HG03354 (cell line): ENCODE measurements at regions not wholly inside any gene's neighbourhood (a gene's known extent, or its start where the extent isn't known, plus 50 kb on each side); places are given as distances from the start of the nearest gene placed in this dataset.
"Not testable (repeated sequence)": the region's sequence is repeated elsewhere in the genome, so short reads cannot be mapped to it uniquely, and the experiment has no call there.

Experiments
- ATAC-seq: cut with Tn5 transposase; IDR thresholded peaks from one replicate; pipeline ENCODE4 v1.9.1; 2021; ENCODE audit warnings: mild to moderate bottlenecking; ENCODE audit not compliant: unreplicated experiment, poor library complexity, severe bottlenecking

DNA sequence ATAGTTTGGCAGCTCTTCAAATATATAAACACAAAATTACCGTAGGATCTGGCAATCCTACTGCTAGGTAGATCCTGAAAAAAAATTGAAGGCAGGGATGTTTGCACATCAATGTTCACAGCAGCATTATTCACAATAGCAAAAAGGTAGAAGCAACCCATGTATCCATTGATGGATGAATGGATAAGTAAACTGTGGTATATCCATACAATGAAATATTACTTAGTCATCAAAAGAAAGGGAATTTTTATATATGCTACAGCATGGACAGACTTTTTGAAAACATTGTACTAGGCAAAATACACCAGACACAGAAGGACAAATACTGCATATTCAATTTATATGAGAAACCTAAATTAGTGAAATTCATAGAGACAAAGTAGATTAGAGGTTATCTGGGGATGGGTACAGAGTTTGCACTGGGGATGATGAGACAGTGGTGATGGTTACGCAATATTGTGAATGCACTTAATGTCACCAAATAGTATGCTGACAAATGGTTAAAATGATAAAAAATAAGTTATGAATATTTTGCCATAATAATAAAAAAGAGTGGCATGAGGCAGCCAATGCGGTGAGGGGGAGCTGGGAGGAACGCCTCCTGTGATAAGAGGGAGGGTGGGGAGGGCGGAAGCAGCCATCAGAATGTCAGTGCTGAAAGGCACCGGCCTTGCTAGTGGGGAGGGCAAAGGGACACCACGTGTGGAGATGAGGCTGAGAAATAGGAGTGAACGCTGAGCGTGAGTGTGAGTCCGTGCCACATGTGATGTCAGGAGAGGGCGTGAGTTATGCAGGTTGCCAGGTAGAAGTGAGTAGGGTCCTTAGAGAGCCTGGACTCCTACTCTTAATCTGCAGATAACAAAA, 386.1 kb upstream of the PODXL start:
- no peak for ATAC-seq

DNA sequence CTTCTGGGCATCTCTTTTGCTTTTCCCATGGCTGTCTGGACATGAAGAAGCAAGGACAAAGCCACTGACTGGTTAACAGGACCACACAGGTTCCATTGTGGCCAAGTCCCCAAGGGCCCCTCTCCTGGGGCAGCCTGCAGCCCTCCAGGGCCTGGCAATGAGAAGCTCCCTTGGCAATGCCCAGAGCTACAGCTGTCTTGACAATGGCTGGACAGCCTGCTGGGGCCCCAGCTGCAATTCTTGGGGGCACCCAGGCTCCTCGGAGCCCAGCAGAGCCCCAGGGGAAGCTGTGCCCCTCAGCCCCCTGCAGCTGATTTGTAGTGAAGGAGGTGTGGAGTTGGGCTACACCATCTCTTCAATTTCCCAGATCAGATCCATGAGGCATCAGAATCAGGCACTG, 384.9 kb upstream of the PODXL start:
- ATAC-seq: no peak

DNA sequence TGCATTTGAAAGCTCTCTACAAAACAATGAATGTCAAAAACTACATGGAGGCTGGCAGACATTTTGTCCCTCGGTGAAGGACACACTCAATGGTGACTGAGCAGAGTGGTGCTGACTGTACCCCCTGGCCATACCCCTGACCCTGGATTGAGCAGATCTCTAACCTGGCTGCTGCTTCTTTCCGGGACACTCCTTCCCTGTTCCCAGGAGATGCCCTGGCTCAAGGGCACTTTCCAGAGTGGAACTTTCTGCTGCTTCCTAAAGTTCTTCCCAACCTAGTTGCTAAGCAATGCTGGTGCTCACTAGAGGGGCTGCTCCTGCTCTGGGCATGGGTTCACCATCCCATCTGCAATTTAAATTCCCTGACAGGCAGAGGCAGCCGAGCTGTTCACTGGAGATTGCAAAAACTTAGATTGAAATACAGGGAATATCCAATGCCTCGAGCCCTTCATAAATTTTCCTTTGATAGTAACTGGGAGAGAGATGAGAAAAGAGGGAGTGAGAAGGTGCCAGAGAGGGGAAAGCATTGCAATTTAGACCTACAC, 384.3 kb upstream of the PODXL start:
- ATAC-seq: no peak

DNA sequence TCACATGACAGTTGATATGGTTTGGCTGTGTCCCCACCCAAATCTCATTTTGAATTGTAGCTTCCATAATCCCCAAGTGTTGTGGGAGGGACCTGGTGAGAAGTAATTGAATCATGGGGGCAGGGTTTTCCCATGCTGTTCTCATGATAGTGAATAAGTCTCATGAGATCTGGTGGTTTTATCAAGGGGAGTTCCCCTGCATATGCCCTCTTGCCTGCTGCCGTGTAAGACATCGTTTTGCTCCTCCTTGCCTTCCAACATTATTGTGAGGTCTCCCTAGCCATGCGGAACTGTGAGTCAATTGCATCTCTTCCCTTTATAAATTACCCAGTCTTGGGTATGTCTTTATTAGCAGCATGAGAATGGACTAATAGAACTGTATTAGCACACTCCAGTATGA, 382.4 kb upstream of the PODXL start:
- not testable (repeated sequence) for ATAC-seq

DNA sequence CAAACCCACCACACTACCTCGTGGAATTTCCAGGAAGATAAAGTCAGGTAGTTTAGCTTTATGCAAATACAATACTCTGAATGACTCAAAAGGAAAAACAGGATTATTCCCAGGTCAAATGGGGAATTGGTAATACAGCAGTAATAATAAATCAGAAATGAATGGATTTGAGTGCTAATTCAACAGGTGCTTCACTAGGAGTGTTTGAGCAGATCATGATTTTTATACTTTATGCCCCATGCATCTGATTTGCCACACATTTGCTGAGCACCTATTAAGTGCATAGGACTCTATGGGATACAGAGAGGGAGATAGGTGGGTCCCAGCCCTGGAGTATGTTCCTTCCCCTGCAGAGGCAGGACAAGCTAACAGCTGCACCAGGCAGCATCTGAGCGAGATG, 381.4 kb upstream of the PODXL start:
- no peak for ATAC-seq

DNA sequence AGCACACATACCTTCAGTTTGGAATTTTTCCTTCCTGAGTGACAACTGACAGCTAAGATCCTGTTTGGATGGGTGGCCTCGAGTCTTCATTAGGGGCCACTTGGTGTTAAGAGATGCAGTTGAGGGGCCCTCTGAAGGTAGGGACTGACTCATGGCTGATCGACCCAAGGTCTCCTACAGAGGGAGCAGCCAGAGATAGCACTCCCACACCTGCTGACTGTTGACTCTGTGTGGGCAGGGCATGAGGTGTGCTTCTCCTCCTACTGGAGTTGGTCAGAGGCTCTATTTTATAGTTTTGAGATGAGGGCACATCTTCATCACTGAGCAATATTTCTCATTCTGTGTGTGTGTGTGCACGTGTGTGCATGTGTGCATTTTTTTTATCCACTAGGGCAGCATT, 378.8 kb upstream of the PODXL start:
- ATAC-seq: no peak

DNA sequence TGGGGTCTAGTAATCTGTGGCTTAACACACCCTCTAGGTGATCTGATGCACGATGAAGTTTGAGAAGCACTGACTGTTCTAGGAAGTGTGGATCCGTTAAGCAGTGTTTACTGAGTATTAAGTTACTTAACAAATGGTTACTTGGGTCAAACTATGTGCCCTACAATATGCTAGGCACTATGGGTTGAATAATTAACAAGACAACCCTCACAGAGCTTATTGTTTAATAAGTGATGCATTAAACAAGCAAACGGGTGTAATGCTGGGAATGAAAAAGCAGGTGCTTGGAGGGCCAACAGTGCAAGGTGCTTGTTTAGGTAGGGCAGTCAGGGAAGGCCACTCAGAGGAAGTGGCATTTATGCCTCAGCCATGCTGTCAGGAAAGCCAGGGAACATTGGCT, 378.0 kb upstream of the PODXL start:
- no peak for ATAC-seq

DNA sequence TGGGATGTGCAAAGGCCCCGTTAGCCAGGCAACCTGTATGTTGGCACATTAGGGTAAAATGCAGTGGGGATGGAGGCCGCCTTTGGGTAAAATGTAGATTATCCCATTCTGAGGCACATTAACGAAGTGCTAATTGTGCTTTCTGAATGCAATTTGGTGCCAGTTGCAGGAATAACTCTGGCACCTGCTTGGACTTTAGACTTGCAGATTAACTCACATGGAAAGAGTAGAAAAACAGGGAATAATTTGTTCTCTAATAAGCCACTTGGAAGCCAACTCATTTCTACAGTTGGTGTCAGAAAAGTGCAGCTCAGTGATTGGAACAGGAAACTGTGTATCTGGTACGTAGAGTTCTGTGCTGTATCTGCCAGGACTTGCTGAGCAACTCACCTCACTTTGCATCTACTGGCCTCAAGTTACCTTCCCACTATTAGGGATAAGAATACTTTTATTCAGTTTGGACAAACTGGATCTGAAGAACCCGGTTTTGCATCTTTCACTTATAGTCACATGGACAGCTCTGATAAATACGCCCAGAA, 377.4 kb upstream of the PODXL start:
- no peak for ATAC-seq

DNA sequence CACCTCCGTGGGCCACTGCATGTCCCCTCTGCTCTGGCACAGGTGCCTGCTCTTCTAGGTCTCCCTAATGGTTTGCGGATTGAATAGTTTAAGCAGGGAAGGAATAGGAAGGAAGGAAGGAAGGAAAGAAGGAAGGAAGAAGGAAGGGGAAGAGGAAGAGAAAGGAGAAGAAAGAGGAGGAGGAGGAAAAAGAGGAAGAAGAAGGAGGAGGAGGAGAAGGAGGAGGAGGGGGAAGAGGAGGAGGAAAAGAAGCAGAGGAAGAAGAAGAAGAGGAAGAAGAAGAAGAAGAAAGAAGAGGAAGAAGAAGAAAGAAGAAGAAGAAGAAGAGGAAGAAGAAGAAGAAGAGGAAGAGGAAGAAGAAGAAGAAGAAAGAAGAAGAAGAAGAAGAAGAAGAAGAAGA, 376.8 kb upstream of the PODXL start:
- ATAC-seq: not testable (repeated sequence)

DNA sequence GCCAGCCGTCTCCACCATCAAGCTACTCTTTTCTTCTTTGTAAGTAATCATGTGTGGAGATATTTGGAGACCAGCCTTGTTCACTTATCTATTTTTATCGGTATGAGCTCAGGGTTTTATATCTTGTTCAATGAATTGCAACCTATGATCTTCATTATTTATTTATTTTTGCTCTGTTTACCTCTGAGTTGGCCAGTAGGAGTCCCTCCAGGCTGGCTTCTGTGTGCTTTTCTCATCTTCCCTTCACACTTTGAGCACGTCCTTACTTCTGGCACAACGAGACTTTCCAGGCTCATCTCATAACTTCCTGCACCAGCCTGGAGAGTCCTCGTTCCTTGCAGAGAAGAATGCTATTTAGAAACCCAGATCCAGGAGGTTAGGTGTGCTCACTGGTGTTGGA, 375.8 kb upstream of the PODXL start:
- ATAC-seq: no peak

DNA sequence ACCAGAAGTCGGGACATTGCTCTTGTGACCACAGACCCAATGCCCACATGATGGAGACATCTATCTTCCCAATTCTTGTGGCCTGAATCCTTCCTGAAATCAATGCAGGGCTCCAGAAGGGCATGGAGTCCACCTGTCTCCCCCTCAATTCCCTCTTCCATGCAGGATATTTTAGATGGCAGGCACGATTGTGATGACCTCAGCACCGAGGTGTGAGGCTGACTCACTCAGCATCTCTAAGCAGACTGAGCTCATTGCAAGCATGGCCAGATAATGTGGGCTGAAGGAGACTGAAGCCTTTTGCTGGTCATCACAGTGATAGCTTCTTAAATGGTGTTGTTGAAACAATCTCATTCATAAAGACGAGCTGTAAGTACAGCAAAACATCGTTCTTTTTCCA, 374.9 kb upstream of the PODXL start:
- ATAC-seq: no peak

DNA sequence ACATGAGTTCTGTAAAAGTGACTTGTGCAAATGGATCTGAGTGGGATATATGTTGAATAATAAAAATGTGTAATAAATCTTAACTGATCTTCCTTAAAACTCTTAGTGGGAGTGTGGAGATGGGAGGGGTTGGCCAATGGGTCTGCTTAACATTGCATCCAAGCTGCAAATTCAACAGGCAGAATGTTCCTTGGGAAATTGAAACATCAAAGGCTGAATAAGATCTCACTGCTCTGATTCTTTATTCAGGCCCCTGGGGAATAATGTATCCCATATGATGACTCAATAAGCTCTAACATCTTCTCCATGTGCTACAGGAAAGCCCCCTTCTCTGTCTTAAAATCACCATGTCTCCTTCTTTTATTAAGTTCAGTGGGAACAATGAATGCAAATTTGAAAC, 373.2 kb upstream of the PODXL start:
- no peak for ATAC-seq

DNA sequence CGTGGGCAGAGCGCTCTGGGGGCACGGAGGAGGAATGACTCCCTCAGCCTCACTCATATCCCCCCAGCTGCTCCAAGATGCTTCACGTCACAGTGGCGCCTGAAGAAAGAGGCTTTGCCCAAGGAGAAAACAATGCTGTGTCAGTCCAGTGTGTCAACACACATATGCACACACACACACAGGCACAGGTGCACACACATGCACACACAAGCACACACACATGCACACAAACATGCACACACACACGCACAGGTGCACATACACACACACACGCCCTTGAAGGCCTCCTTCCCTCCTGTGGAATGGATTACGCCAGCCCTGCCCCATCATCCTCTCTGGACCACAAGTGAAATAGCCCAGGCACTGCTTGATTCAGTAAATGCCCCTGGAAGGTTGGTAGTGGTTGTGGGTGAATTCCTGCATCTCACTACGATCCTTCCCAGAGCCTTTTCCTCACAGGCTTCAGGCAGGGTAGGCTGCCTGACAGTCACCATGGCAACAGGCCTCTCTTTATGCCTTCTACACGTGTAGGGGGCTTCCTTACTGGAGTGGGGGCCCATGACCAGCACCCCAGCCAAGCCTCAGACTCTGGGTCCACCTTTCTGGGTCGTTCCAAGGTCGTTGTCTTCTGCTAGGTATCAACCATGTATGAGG, 371.5 kb upstream of the PODXL start:
- no peak for ATAC-seq

DNA sequence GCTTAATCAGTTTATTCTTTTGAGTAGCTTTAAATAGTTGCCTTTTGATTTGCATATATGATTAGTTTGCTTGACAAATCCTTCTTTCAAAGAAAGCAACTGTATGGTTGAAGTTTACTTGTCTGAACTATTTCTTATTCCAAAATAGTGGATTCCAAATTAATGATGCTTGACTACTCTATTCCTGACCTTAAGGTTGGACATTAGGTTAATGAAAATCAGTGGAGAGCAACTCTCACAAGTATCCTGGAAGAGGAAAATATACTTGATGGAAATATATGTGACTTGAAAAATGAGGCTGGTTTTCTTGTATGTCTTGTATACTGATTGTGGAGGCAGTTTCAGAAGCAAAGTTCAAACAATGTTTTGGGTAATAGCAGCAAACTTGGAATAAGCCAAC, 369.2 kb upstream of the PODXL start:
- no peak for ATAC-seq

DNA sequence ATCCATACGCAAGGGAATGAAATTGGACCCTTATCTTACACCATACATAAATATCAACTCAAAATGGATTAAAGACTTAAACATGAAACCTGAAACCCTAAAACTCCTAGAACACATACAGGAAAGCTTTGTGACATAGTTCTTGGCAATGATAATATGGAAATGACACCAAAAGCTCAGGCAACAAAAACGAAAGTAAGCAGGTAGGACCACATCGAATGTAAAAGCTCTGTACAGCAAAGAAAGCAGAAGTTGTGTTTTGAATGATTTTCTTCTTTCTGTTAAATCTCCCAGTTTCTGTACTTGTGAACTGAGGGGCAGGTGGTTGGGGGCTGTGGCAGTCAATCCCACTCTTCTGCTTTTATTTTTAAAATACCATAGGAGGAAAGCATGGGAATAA, 368.4 kb upstream of the PODXL start:
- no peak for ATAC-seq

DNA sequence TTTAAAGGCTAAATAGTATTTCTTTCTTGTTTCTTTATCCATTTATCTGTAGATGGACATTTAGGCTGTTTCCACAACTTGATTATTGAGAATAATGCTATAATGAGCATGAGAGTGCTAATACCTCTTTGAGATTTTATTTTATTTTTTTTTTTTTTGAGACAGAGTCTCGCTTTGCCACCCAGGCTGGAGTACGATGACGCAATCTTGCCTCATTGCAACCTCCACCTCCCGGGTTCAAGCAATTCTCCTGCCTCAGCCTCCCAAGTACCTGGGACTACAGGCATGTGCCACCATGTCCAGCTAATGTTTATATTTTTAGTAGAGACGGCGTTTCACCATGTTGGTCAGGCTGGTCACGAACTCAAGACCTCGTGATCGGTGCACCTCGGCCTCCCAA, 366.5 kb upstream of the PODXL start:
- not testable (repeated sequence) for ATAC-seq

DNA sequence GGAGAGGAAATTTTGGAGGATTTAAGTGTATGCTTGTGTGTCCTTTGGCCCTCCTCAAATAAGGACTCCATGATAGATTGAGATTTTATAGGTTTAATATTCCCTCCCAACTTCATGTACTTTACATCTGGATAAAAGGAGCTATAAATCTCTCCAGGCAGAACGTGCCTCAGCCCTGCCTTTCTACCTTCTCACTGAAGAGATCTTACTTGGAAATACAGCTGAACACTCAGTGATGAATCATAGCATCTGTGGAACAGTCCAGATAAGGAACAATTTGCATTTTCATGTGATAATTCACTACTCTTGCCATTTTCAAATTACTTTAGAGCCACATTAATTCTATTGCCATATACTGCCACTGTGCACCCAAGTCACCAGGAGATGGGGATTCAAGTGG, 364.6 kb upstream of the PODXL start:
- no peak for ATAC-seq

DNA sequence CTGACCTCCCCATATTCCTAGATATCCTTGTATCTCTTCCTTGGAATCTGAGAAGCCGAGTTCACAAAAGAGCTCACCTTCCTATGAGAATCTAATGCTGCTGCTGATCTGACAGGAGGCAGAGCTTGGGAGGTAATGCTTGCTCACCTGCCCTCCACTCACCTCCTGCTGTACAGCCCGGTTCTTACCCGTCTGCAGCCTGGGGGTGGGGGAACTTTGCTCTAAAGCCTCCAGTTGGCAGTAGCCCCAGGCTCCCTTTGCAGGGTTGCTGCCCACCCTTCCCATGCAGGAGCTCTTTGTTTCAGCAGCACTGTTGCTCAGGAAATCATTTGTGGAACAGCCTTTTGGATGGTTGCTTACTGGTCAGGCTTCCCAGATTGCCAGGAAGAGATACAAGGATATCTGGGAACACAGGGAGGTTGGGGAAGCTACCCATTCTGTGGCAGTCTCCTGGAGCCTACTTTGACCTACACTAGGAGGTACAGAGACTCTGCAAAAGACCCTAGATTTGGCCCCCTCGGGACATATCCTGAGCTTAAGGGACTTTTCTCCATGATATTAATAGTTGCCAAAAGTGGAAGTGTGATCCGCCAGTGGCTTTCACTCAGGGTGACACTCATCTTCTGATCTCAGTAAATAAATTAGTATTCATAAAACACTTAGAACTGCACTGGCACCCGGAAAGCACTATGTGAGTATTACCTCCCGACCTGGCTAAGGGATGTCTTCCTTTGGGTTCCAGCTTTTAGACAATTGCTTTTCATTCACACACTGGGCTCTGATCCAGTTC, 363.7 kb upstream of the PODXL start:
- ATAC-seq: no peak

DNA sequence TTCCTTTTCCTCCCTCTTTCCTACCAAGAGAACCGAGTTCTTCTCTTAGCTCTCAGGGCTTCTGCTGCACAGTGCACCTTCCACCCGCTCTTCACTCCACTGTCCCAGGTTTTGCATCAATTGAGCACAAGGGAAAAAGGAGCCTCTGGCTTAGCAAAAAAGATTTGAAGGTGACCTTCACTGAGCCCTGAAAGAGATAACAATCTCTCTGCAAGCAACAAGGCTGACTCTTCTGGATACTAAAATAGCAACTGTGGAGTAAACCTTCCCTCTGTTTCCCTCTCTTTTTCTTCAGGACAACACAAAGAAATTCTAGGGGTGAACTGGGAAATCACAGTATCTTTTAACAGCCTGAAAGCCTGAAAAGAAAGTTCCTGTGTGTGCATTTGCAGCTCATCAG, 354.7 kb upstream of the PODXL start:
- no peak for ATAC-seq

DNA sequence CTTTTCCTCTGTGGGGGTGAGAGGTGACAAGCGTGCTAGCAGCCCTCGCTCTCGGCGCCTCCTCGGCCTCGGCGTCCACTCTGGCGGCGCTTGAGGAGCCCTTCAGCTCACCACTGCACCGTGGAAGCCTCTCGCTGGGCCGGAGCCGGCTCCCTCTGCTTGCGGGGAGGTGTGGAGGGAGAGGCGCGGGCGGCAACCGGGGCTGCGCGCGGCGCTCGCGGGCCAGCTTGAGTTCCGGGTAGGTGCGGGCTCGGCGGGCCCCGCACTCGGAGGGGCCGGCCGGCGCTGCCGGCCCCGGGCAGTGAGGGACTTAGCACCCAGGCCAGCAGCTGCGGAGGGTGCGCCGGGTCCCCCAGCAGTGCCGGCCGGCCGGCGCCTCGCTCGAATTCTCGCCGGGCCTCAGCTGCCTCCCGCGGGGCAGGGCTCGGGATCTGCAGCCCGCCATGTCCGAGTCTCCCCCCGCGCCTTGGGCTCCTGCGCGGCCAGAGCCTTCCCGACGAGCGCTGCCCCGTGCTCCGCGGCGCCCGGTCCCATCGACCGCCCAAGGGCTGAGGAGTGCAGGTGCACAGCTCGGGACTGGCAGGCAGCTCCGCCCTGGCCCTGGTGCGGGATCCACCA, 352.8 kb upstream of the PODXL start:
- no peak for ATAC-seq
